ENCODE measurements at regions not wholly inside any gene's neighbourhood (a gene's known extent, or its start where the extent isn't known, plus 50 kb on each side); places are given as distances from the start of the nearest gene placed in this dataset.

- TF ChIP-seq POLR2A (IDR thresholded peaks at IDR 0.05) (no peak), CTCF (IDR thresholded peaks at IDR 0.05) (no peak)
These were observed 113.6 kb upstream of the COL5A2 start for GRCh38 chr2:189293164-189293563.
